Lower leg skin (tissue), 3 donors: ENCODE measurements at regions not wholly inside any gene's neighbourhood (a gene's known extent, or its start where the extent isn't known, plus 50 kb on each side); places are given as distances from the start of the nearest gene placed in this dataset.
"Not testable (repeated sequence)": the region's sequence is repeated elsewhere in the genome, so short reads cannot be mapped to it uniquely, and the experiment has no call there.

Experiments
- CTCF ChIP-seq, 3 donors: fragments of 450-650 bp; IDR thresholded peaks; one replicate each; pipeline ENCODE4 v1.5.1; 2016; ENCODE audit warnings: antibody characterized with exemption in 3 of 3, mild to moderate bottlenecking in 3 of 3, moderate library complexity in 2 of 3
- POLR2A ChIP-seq, 2 donors: fragments of 450-650 bp; IDR thresholded peaks; one replicate each; pipeline ENCODE4 v1.6.1; 2016 to 2017; ENCODE audit warnings: antibody characterized with exemption in 2 of 2, mild to moderate bottlenecking in 1 of 2, moderate library complexity in 1 of 2

GRCh38 chr3:72266921-72267524 is 482.1 kb upstream of the PROK2 start:
- not testable (repeated sequence) for TF ChIP-seq CTCF, POLR2A (IDR thresholded peaks at IDR 0.05)
